ENCODE measurements at regions not wholly inside any gene's neighbourhood (a gene's known extent, or its start where the extent isn't known, plus 50 kb on each side); places are given as distances from the start of the nearest gene placed in this dataset.

- Mint-ChIP-seq H3K27ac (ENCODE audit: unreplicated experiment) (no peak overlapping the region), H3K9me3 (ENCODE audit: unreplicated experiment) (no peaks in the 10 kb centered on the region), H3K4me3 (ENCODE audit: unreplicated experiment) (no peak overlapping the region), H3K4me1 (ENCODE audit: unreplicated experiment) (no peaks in the 10 kb centered on the region), H3K27me3 (ENCODE audit: unreplicated experiment) (peaks cover 4% of the 10 kb centered on the region), H3K36me3 (ENCODE audit: low read depth, unreplicated experiment) (no peaks in the 10 kb centered on the region)
- TF ChIP-seq, protein P1, sequence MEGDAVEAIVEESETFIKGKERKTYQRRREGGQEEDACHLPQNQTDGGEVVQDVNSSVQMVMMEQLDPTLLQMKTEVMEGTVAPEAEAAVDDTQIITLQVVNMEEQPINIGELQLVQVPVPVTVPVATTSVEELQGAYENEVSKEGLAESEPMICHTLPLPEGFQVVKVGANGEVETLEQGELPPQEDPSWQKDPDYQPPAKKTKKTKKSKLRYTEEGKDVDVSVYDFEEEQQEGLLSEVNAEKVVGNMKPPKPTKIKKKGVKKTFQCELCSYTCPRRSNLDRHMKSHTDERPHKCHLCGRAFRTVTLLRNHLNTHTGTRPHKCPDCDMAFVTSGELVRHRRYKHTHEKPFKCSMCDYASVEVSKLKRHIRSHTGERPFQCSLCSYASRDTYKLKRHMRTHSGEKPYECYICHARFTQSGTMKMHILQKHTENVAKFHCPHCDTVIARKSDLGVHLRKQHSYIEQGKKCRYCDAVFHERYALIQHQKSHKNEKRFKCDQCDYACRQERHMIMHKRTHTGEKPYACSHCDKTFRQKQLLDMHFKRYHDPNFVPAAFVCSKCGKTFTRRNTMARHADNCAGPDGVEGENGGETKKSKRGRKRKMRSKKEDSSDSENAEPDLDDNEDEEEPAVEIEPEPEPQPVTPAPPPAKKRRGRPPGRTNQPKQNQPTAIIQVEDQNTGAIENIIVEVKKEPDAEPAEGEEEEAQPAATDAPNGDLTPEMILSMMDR (IDR thresholded peaks at IDR 0.05; ENCODE audit: unreplicated experiment) = no peak
- no peak for DNase-seq (ENCODE audit: low spot score)
These were observed 418.8 kb downstream of the BCL11B start for GRCh38 chr14:98853063-98853729.

- no peaks in the 10 kb centered on the region for H3K36me3 Mint-ChIP-seq (ENCODE audit: low read depth, unreplicated experiment)
- H3K9me3 Mint-ChIP-seq (ENCODE audit: unreplicated experiment) = no peaks in the 10 kb centered on the region
- H3K4me3 Mint-ChIP-seq (ENCODE audit: unreplicated experiment) = no peak overlapping the region
- peaks cover 2% of the 10 kb centered on the region for H3K27me3 Mint-ChIP-seq (ENCODE audit: unreplicated experiment)
- TF ChIP-seq, protein P1 (IDR thresholded peaks at IDR 0.05; ENCODE audit: unreplicated experiment) = no peak
- no peaks in the 10 kb centered on the region for H3K4me1 Mint-ChIP-seq (ENCODE audit: unreplicated experiment)
- H3K27ac Mint-ChIP-seq (ENCODE audit: unreplicated experiment) = no peak overlapping the region
- DNase-seq (ENCODE audit: low spot score) = no peak
These were observed 415.9 kb downstream of the BCL11B start for GRCh38 chr14:98855926-98856715.

GRCh38 chr14:98858158-98858557, 413.8 kb downstream of the BCL11B start:
- no peaks in the 10 kb centered on the region for H3K9me3 Mint-ChIP-seq (ENCODE audit: unreplicated experiment)
- TF ChIP-seq, protein P1 (IDR thresholded peaks at IDR 0.05; ENCODE audit: unreplicated experiment) = no peak
- no peaks in the 10 kb centered on the region for H3K4me1 Mint-ChIP-seq (ENCODE audit: unreplicated experiment)
- H3K4me3 Mint-ChIP-seq (ENCODE audit: unreplicated experiment) = no peak overlapping the region
- H3K27ac Mint-ChIP-seq (ENCODE audit: unreplicated experiment) = no peak overlapping the region
- no peak for DNase-seq (ENCODE audit: low spot score)
- H3K27me3 Mint-ChIP-seq (ENCODE audit: unreplicated experiment) = peaks cover 4% of the 10 kb centered on the region
- no peaks in the 10 kb centered on the region for H3K36me3 Mint-ChIP-seq (ENCODE audit: low read depth, unreplicated experiment)

GRCh38 chr14:98858561-98858960, 413.4 kb downstream of the BCL11B start:
- no peaks in the 10 kb centered on the region for H3K4me1 Mint-ChIP-seq (ENCODE audit: unreplicated experiment)
- TF ChIP-seq, protein P1 (IDR thresholded peaks at IDR 0.05; ENCODE audit: unreplicated experiment) = no peak
- no peak overlapping the region for H3K4me3 Mint-ChIP-seq (ENCODE audit: unreplicated experiment)
- peaks cover 4% of the 10 kb centered on the region for H3K27me3 Mint-ChIP-seq (ENCODE audit: unreplicated experiment)
- no peak overlapping the region for H3K27ac Mint-ChIP-seq (ENCODE audit: unreplicated experiment)
- H3K36me3 Mint-ChIP-seq (ENCODE audit: low read depth, unreplicated experiment) = no peaks in the 10 kb centered on the region
- DNase-seq (ENCODE audit: low spot score) = no peak
- no peaks in the 10 kb centered on the region for H3K9me3 Mint-ChIP-seq (ENCODE audit: unreplicated experiment)

DNA sequence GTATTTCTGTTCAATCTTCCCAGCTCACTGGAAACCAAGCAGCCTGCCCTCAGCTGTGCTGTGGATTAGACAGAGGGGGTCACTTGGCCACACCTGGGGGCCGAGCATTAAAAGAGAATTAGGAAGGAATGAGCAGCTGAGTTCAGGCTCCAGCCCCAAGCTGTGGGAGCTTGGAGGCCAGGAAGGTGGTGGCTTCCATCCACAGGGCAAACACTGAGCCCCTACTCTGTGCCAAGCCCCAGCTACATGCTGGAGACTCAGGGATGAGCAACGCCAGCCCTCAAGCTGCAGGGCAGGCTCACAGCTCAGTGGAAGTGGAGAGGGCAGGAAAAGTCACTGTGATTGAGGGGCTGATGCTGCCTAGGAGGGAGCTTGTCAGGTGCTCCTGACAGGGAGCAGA, 412.7 kb downstream of the BCL11B start:
- Mint-ChIP-seq H3K36me3 (ENCODE audit: low read depth, unreplicated experiment) (no peaks in the 10 kb centered on the region), H3K9me3 (ENCODE audit: unreplicated experiment) (no peaks in the 10 kb centered on the region), H3K4me1 (ENCODE audit: unreplicated experiment) (no peaks in the 10 kb centered on the region), H3K27me3 (ENCODE audit: unreplicated experiment) (peaks cover 6% of the 10 kb centered on the region), H3K4me3 (ENCODE audit: unreplicated experiment) (no peak overlapping the region), H3K27ac (ENCODE audit: unreplicated experiment) (no peak overlapping the region)
- TF ChIP-seq, protein P1 (IDR thresholded peaks at IDR 0.05; ENCODE audit: unreplicated experiment) = no peak
- DNase-seq (ENCODE audit: low spot score) = no peak
